Prostate gland (tissue), 2 donors: ENCODE measurements at regions not wholly inside any gene's neighbourhood (a gene's known extent, or its start where the extent isn't known, plus 50 kb on each side); places are given as distances from the start of the nearest gene placed in this dataset.
A peak's percentile ranks its signal among the peaks of the same experiment; 100 is the strongest.

Experiments
- DNase-seq: peaks from one replicate; pipeline ENCODE4 v3.0.0-alpha.2; 2019; ENCODE audit warnings: low spot score
- H3K27ac ChIP-seq, 2 donors: fragments of 200-600 bp; sonication (generic); 2 replicates each; pipeline ENCODE4 v1.5.1; 2017 to 2019
- H3K27me3 ChIP-seq: fragments of 200-600 bp; sonication (generic); replicated peaks from 2 replicates; pipeline ENCODE4 v1.5.1; 2019; ENCODE audit not compliant: insufficient read depth
- H3K36me3 ChIP-seq, 2 donors: fragments of 200-600 bp; sonication (generic); 1 replicate in 1 of 2; 2 replicates in 1 of 2; pipeline versions ENCODE4 v1.5.1 to v1.8.1; 2017 to 2019
- H3K4me1 ChIP-seq: fragments of 200-600 bp; sonication (generic); replicated peaks from 2 replicates; pipeline ENCODE4 v1.5.1; 2019
- H3K4me3 ChIP-seq, 2 donors: fragments of 200-600 bp; sonication (generic); 2 replicates each; pipeline ENCODE4 v1.5.1; 2017 to 2019
- H3K9me3 ChIP-seq: fragments of 200-600 bp; sonication (generic); 2 replicates; pipeline ENCODE4 v1.5.1; 2017
- CTCF ChIP-seq, 4 experiments: fragments of 200-600 bp in 2 of 4; fragments of 450-650 bp in 2 of 4; sonication (generic) in 2 of 4; IDR thresholded peaks; 1 replicate in 3 of 4; 2 replicates in 1 of 4; pipeline ENCODE4 v1.5.1; 2016 to 2019; ENCODE audit warnings: antibody characterized with exemption in 4 of 4, mild to moderate bottlenecking in 2 of 4, moderate library complexity in 2 of 4
- POLR2A ChIP-seq: fragments of 450-650 bp; IDR thresholded peaks from one replicate; pipeline ENCODE4 v1.6.1; 2016; ENCODE audit warnings: antibody characterized with exemption, mild to moderate bottlenecking
- POLR2AphosphoS5 ChIP-seq: sonication (generic); formaldehyde crosslinking; IDR thresholded peaks from one replicate; pipeline ENCODE4 v1.6.1; 2017; ENCODE audit warnings: antibody characterized with exemption
- whole genome bisulfite sequencing: methylation state at CpG from one replicate; pipeline ENCODE4 v1.1.5; 2018; 5-methylcytosine and 5-hydroxymethylcytosine counted together
- intact Hi-C: fragments of 100-400 bp; cut with DNase I; formaldehyde crosslinking; loops from one replicate; pipeline ENCODE4 v1.14.2; 2022

- Histone ChIP-seq H3K9me3 (no peaks in the 10 kb centered on the region), H3K27ac (no peak overlapping the region), H3K36me3 (no peaks in the 10 kb centered on the region), H3K4me1 (no peaks in the 10 kb centered on the region), H3K27me3 (no peaks in the 10 kb centered on the region), H3K4me3 (no peak overlapping the region)
- DNase-seq: no peak
- intact Hi-C loops: no loop called here
- WGBS: 75% methylated on average over 5 of the region's 5 CpGs
- TF ChIP-seq POLR2AphosphoS5 (no peak), POLR2A (no peak), CTCF (IDR thresholded peaks at IDR 0.05) (no peak)
Observed at GRCh38 chr2:172283476-172283875, 143.9 kb upstream of the ITGA6 start.

- 86% methylated on average over 4 of the region's 4 CpGs for WGBS
- TF ChIP-seq POLR2AphosphoS5 (no peak), CTCF (IDR thresholded peaks at IDR 0.05) (no peak), POLR2A (no peak)
- no peaks in the 10 kb centered on the region for H3K36me3 ChIP-seq
- H3K4me3 ChIP-seq: no peak overlapping the region
- H3K27me3 ChIP-seq: no peaks in the 10 kb centered on the region
- no peaks in the 10 kb centered on the region for H3K9me3 ChIP-seq
- H3K4me1 ChIP-seq: no peaks in the 10 kb centered on the region
- H3K27ac ChIP-seq: no peak overlapping the region
- intact Hi-C loops: no loop called here
- DNase-seq: no peak
Observed at GRCh38 chr2:172284209-172284608, 143.2 kb upstream of the ITGA6 start.

GRCh38 chr2:172285010-172285621, 142.3 kb upstream of the ITGA6 start:
- intact Hi-C loops: no loop called here
- Histone ChIP-seq H3K9me3 (no peaks in the 10 kb centered on the region), H3K4me3 (no peak overlapping the region), H3K27me3 (no peaks in the 10 kb centered on the region), H3K4me1 (no peaks in the 10 kb centered on the region), H3K27ac (no peak overlapping the region), H3K36me3 (no peaks in the 10 kb centered on the region)
- TF ChIP-seq CTCF (IDR thresholded peaks at IDR 0.05) (no peak), POLR2A (no peak), POLR2AphosphoS5 (peak; percentile 5)
- DNase-seq: no peak
- 13% methylated on average over 5 of the region's 5 CpGs for WGBS

GRCh38 chr2:172285760-172286159, 141.6 kb upstream of the ITGA6 start:
- no peak for DNase-seq
- intact Hi-C loops: no loop called here
- no peak for TF ChIP-seq POLR2A
- Histone ChIP-seq H3K27me3 (no peaks in the 10 kb centered on the region), H3K4me1 (no peaks in the 10 kb centered on the region), H3K27ac (no peak overlapping the region), H3K4me3 (no peak overlapping the region), H3K9me3 (no peaks in the 10 kb centered on the region), H3K36me3 (no peaks in the 10 kb centered on the region)
- 76% methylated on average over 9 of the region's 9 CpGs for WGBS

- H3K36me3 ChIP-seq: no peaks in the 10 kb centered on the region
- no peaks in the 10 kb centered on the region for H3K9me3 ChIP-seq
- intact Hi-C loops: no loop called here
- H3K4me1 ChIP-seq: no peaks in the 10 kb centered on the region
- H3K4me3 ChIP-seq: no peak overlapping the region
- TF ChIP-seq POLR2AphosphoS5 (no peak), CTCF (IDR thresholded peaks at IDR 0.05) (no peak), POLR2A (no peak)
- H3K27me3 ChIP-seq: no peaks in the 10 kb centered on the region
- no peak for DNase-seq
- H3K27ac ChIP-seq: no peak overlapping the region
Observed at GRCh38 chr2:172287190-172287589, 140.2 kb upstream of the ITGA6 start.
